ENCODE measurements at regions not wholly inside any gene's neighbourhood (a gene's known extent, or its start where the extent isn't known, plus 50 kb on each side); places are given as distances from the start of the nearest gene placed in this dataset.

DNA sequence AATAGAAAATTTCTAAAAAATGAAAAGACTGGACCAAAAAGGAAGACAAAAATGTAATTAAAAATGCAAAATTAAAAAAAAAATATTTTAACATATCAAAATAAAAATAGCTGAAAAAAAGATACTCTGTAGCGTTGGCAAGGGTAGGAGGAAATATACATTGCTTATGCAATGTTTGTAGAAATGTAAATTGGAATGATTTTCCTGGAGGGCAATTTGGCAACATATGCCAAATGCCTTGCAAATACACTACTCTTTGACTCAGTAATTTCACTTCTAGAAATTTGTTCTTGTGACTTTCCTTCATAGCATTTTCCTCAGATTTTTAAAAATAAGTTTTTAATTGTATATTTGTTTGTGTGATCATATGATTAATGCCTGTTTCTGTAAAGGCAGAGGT, 296.6 kb downstream of the ZNF621 start:
- whole genome bisulfite sequencing, 2 experiments (ENCODE audit: extremely low coverage in 1 of 2, insufficient coverage in 1 of 2, insufficient read length in 1 of 2, insufficient replicate concordance in 2 of 2, low coverage in 1 of 2, low lambda C conversion rate in 2 of 2, missing lambda C conversion rate in 1 of 2): 96% methylated on average over 1 of the region's 1 CpG; no CpG with 5 or more reads in 1 of the 2 experiments
- no peak overlapping the region for H3K18ac ChIP-seq (ENCODE audit: extremely low read depth, low read length)
- CTCF ChIA-PET (ENCODE audit: partially characterized antibody): no interaction called here
- DNase-seq (ENCODE audit: low read depth in 1 of 2, low spot score in 2 of 2): no peak
- no peak overlapping the region for H2BK15ac ChIP-seq (ENCODE audit: low read length)
- H3K79me1 ChIP-seq (ENCODE audit: low read depth, low read length): no peaks in the 10 kb centered on the region
- H3K9me3 ChIP-seq (ENCODE audit: insufficient read depth in 2 of 2, low read depth in 1 of 2, low read length in 1 of 2): no peaks in the 10 kb centered on the region; a peak in 1 of 4 replicates
- no peak overlapping the region for H3K56ac ChIP-seq (replicated peaks; ENCODE audit: insufficient read length, low read depth, low read length)
- no peaks in the 10 kb centered on the region for H3K23me2 ChIP-seq (ENCODE audit: low read depth, low read length)
- no peaks in the 10 kb centered on the region for H4K20me1 ChIP-seq (replicated peaks in 1 of 2; ENCODE audit: control insufficient read depth in 1 of 2, insufficient read depth in 2 of 2, low read length in 2 of 2)
- no peaks in the 10 kb centered on the region for H3K27me3 ChIP-seq (replicated peaks in 1 of 4; ENCODE audit: control insufficient read depth in 3 of 4, extremely low read depth in 1 of 4, insufficient read depth in 3 of 4, low read length in 3 of 4)
- FAIRE-seq: no peak
- no peak overlapping the region for H2AK5ac ChIP-seq (ENCODE audit: low read depth, low read length)
- no peak overlapping the region for H3K4ac ChIP-seq (replicated peaks; ENCODE audit: insufficient read length, low read depth, low read length)
- POLR2A ChIA-PET (ENCODE audit: partially characterized antibody): interaction anchor here (0.6 kb wide), 1 partner anchor 53 kb away, joined by 3 read pairs; no protein-coding TSS in a partner anchor
- H3K27ac ChIP-seq (ENCODE audit: low read depth, low read length): no peak overlapping the region
- no peak overlapping the region for H2BK20ac ChIP-seq (ENCODE audit: low read length)
- H3K23ac ChIP-seq (ENCODE audit: insufficient read length): no peak overlapping the region
- H4K91ac ChIP-seq (replicated peaks; ENCODE audit: insufficient read length, low read length): no peak overlapping the region
- no peaks in the 10 kb centered on the region for H3K79me2 ChIP-seq (ENCODE audit: control insufficient read depth in 1 of 2, insufficient read depth in 2 of 2, low read length in 2 of 2)
- no peak overlapping the region for H4K5ac ChIP-seq (ENCODE audit: insufficient read length, low read depth, low read length)
- no peak overlapping the region for H3K9ac ChIP-seq (replicated peaks in 1 of 4; ENCODE audit: extremely low read depth in 1 of 4, low read depth in 3 of 4, low read length in 3 of 4)
- no peak overlapping the region for H4K8ac ChIP-seq (ENCODE audit: extremely low read depth, insufficient read depth, low read length)
- H3K4me3 ChIP-seq (ENCODE audit: extremely low read depth in 1 of 4, insufficient read depth in 2 of 4, low read depth in 3 of 4, low read length in 4 of 4): no peak overlapping the region
- H3K36me3 ChIP-seq (ENCODE audit: control insufficient read depth in 2 of 4, insufficient read depth in 4 of 4, low read length in 3 of 4): no peaks in the 10 kb centered on the region
- H3K4me2 ChIP-seq (ENCODE audit: insufficient read depth in 1 of 2, low read depth in 2 of 2, low read length in 2 of 2): no peak overlapping the region
- no peak overlapping the region for H2BK5ac ChIP-seq (ENCODE audit: low read depth, low read length)
- H2AFZ ChIP-seq (ENCODE audit: low read length): no peak overlapping the region
- H2BK12ac ChIP-seq (ENCODE audit: low read depth, low read length): no peak overlapping the region
- H3K14ac ChIP-seq (ENCODE audit: insufficient read length): no peak overlapping the region
- H3K4me1 ChIP-seq (replicated peaks in 1 of 4; ENCODE audit: control insufficient read depth in 3 of 4, insufficient read depth in 4 of 4, low read length in 3 of 4): no peaks in the 10 kb centered on the region
- H2BK120ac ChIP-seq (replicated peaks; ENCODE audit: low read depth, low read length): no peak overlapping the region
- TF ChIP-seq JUND (IDR thresholded peaks at IDR 0.05; ENCODE audit: low read length): no peak
